ENCODE measurements at regions not wholly inside any gene's neighbourhood (a gene's known extent, or its start where the extent isn't known, plus 50 kb on each side); places are given as distances from the start of the nearest gene placed in this dataset.
"Not testable (repeated sequence)": the region's sequence is repeated elsewhere in the genome, so short reads cannot be mapped to it uniquely, and the experiment has no call there.

GRCh38 chr13:111437856-111438547 lies 117.6 kb downstream of the TEX29 start:
- Histone ChIP-seq H3K27me3 (no peaks in the 10 kb centered on the region), H3K9me3 (no peaks in the 10 kb centered on the region), H3K4me1 (no peaks in the 10 kb centered on the region), H3K27ac (no peak overlapping the region), H3K36me3 (no peaks in the 10 kb centered on the region), H3K4me3 (no peak overlapping the region)
- TF ChIP-seq CTCF (IDR thresholded peaks at IDR 0.05), result no peak
- TF ChIP-seq POLR2A (IDR thresholded peaks at IDR 0.05), result no peak
- TF ChIP-seq EP300 (IDR thresholded peaks at IDR 0.05), result no peak
- TF ChIP-seq POLR2AphosphoS5 (IDR thresholded peaks at IDR 0.05), result no peak
- intact Hi-C loops (cut with DNase I), result no loop called here
- no peak for DNase-seq
- 91 to 92% methylated on average over 26 of the region's 26 CpGs for WGBS, 2 donors

GRCh38 chr13:111440492-111440891 lies 120.0 kb downstream of the TEX29 start:
- H3K27me3 ChIP-seq; H3K36me3 ChIP-seq; DNase-seq; H3K4me1 ChIP-seq; H3K4me3 ChIP-seq; H3K27ac ChIP-seq; intact Hi-C loops (cut with DNase I); H3K9me3 ChIP-seq: not testable (repeated sequence)
- TF ChIP-seq CTCF (IDR thresholded peaks at IDR 0.05), result peak in 1 of 4 experiments; percentile 8
- WGBS, 2 donors, result 71 to 85% methylated on average over 1 of the region's 1 CpG

- DNase-seq, result no peak
- H3K9me3 ChIP-seq, result peaks cover 0 to 10% (median 8%) of the 10 kb centered on the region in 4 donors
- no peak overlapping the region for H3K4me3 ChIP-seq
- intact Hi-C loops (cut with DNase I), result no loop called here
- no peak for TF ChIP-seq EP300 (IDR thresholded peaks at IDR 0.05)
- TF ChIP-seq POLR2A (IDR thresholded peaks at IDR 0.05), result no peak
- no peak for TF ChIP-seq POLR2AphosphoS5 (IDR thresholded peaks at IDR 0.05)
- TF ChIP-seq CTCF (IDR thresholded peaks at IDR 0.05), result no peak
- H3K4me1 ChIP-seq, result no peaks in the 10 kb centered on the region
- WGBS, 2 donors, result 78 to 85% methylated on average over 2 of the region's 2 CpGs
- no peak overlapping the region for H3K27ac ChIP-seq
- H3K27me3 ChIP-seq, result peaks cover 0 to 3% (median 0%) of the 10 kb centered on the region in 3 donors
- no peaks in the 10 kb centered on the region for H3K36me3 ChIP-seq
Measured at GRCh38 chr13:111443981-111444380, 123.5 kb downstream of the TEX29 start.

- intact Hi-C loops (cut with DNase I), result no loop called here
- 70 to 86% methylated on average over 7 of the region's 7 CpGs for WGBS, 2 donors
Measured at GRCh38 chr13:111448504-111448903, 128.1 kb downstream of the TEX29 start.

More at GRCh38 chr13:111448504-111448903, 128.1 kb downstream of the TEX29 start:
- H3K4me1 ChIP-seq, result no peaks in the 10 kb centered on the region
- peaks cover 0 to 3% (median 0%) of the 10 kb centered on the region in 3 donors for H3K27me3 ChIP-seq
- H3K27ac ChIP-seq, result no peak overlapping the region
- no peak for DNase-seq
- no peak overlapping the region for H3K4me3 ChIP-seq
- TF ChIP-seq CTCF (IDR thresholded peaks at IDR 0.05) (no peak), POLR2A (IDR thresholded peaks at IDR 0.05) (no peak), EP300 (IDR thresholded peaks at IDR 0.05) (no peak), POLR2AphosphoS5 (IDR thresholded peaks at IDR 0.05) (no peak)
- no peaks in the 10 kb centered on the region for H3K36me3 ChIP-seq
- H3K9me3 ChIP-seq, result peaks cover 0 to 13% (median 8%) of the 10 kb centered on the region in 4 donors

Measured in sigmoid colon (tissue), 6 donors.